SK-N-SH (cell line): ENCODE measurements at regions not wholly inside any gene's neighbourhood (a gene's known extent, or its start where the extent isn't known, plus 50 kb on each side); places are given as distances from the start of the nearest gene placed in this dataset.

Experiments used
- CTCF ChIA-PET: fragments of 300-600, 350-600 bp; formaldehyde crosslinking; extraction: SDS; loops from one replicate; lab custom pipeline; 2021; lab: Yijun Ruan, JAX
- POLR2A ChIA-PET: fragments of 350-600 bp; sonication (Branson Sonifier 250); formaldehyde crosslinking; extraction: SDS; loops from one replicate; lab custom pipeline; 2020; ENCODE audit warnings: antibody characterized with exemption, inconsistent platforms; lab: Yijun Ruan, JAX
- DNase-seq: peaks from one replicate; pipeline ENCODE4 v3.0.0; 2012
- H2AFZ ChIP-seq: fragments of 200-600 bp; sonication (generic); 2 replicates; pipeline ENCODE4 v1.8.1; 2016; ENCODE audit warnings: antibody characterized with exemption, mild to moderate bottlenecking, low read depth
- H3F3A ChIP-seq: fragments of 200-600 bp; sonication (generic); replicated peaks from 2 replicates; pipeline ENCODE3; 2016; ENCODE audit warnings: antibody characterized with exemption, mild to moderate bottlenecking; ENCODE audit not compliant: insufficient read depth
- H3K27ac ChIP-seq, 2 experiments: fragments of 200-500 bp in 1 of 2; fragments of 200-600 bp in 1 of 2; sonication (Bioruptor generic) in 1 of 2; sonication (generic), shearing (Covaris generic) in 1 of 2; 2 replicates each; pipeline versions ENCODE4 v1.5.1 to v1.6.1; 2014 to 2016; ENCODE audit warnings: low read depth in 2 of 2, inconsistent platforms in 1 of 2, low read length in 1 of 2, mild to moderate bottlenecking in 1 of 2, mixed read lengths in 1 of 2
- H3K27me3 ChIP-seq: fragments of 200-600 bp; sonication (generic), shearing (Covaris generic); 2 replicates; pipeline ENCODE4 v1.6.1; 2016; ENCODE audit warnings: mixed run types; ENCODE audit not compliant: insufficient read depth
- H3K36me3 ChIP-seq, 2 experiments: fragments of 200-500 bp in 1 of 2; fragments of 200-600 bp in 1 of 2; sonication (Bioruptor generic) in 1 of 2; sonication (generic) in 1 of 2; replicated peaks in 1 of 2; 2 replicates each; pipeline versions ENCODE3 to v1.5.1; 2014 to 2016; ENCODE audit warnings: low read length in 1 of 2, mild to moderate bottlenecking in 1 of 2; ENCODE audit not compliant: insufficient read depth in 2 of 2, control insufficient read depth in 1 of 2
- H3K4me1 ChIP-seq, 2 experiments: fragments of 200-500 bp in 1 of 2; fragments of 200-600 bp in 1 of 2; sonication (Bioruptor generic) in 1 of 2; sonication (generic), shearing (Covaris generic) in 1 of 2; 2 replicates each; pipeline versions ENCODE4 v1.5.1 to v1.6.1; 2014 to 2016; ENCODE audit warnings: low read depth in 1 of 2, low read length in 1 of 2, mixed run types in 1 of 2; ENCODE audit not compliant: insufficient read depth in 2 of 2, control insufficient read depth in 1 of 2
- H3K4me2 ChIP-seq: fragments of 200-600 bp; sonication (generic), shearing (Covaris generic); 2 replicates; pipeline ENCODE4 v1.6.1; 2017; ENCODE audit warnings: mixed run types
- H3K4me3 ChIP-seq, 2 experiments: fragments of 200-500 bp in 1 of 2; fragments of 200-600 bp in 1 of 2; sonication (Bioruptor generic) in 1 of 2; sonication (generic), shearing (Covaris generic) in 1 of 2; 2 replicates each; pipeline versions ENCODE4 v1.5.1 to v1.8.1; 2014 to 2016; ENCODE audit warnings: low read depth in 2 of 2, inconsistent platforms in 1 of 2, low read length in 1 of 2, mild to moderate bottlenecking in 1 of 2, mixed read lengths in 1 of 2, moderate library complexity in 1 of 2
- H3K79me2 ChIP-seq: fragments of 200-600 bp; sonication (generic); 2 replicates; pipeline ENCODE4 v1.8.1; 2017; ENCODE audit warnings: mild to moderate bottlenecking; ENCODE audit not compliant: insufficient read depth
- H3K9ac ChIP-seq: fragments of 200-600 bp; sonication (generic); 2 replicates; pipeline ENCODE4 v1.6.1; 2017; ENCODE audit warnings: mixed run types
- H3K9me2 ChIP-seq: fragments of 200-600 bp; sonication (generic); 2 replicates; pipeline ENCODE4 v1.6.1; 2017; ENCODE audit warnings: mixed run types
- H3K9me3 ChIP-seq: fragments of 200-600 bp; sonication (generic); 2 replicates; pipeline ENCODE4 v1.6.1; 2017; ENCODE audit warnings: mixed run types, mild to moderate bottlenecking, moderate library complexity
- H4K20me1 ChIP-seq: fragments of 200-600 bp; sonication (generic); 2 replicates; pipeline ENCODE4 v1.6.1; 2017; ENCODE audit warnings: mild to moderate bottlenecking, mixed run types; ENCODE audit not compliant: insufficient read depth
- CTCF ChIP-seq: fragments of 200-600 bp; sonication (generic); IDR thresholded peaks from 2 replicates; pipeline ENCODE4 v1.6.1; 2017; ENCODE audit warnings: antibody characterized with exemption, mild to moderate bottlenecking, moderate library complexity
- ELF1 ChIP-seq: IDR thresholded peaks from 2 replicates; pipeline ENCODE4 v1.4.0; 2012
- FOSL2 ChIP-seq: IDR thresholded peaks from 2 replicates; pipeline ENCODE4 v1.4.0; 2012; ENCODE audit warnings: low read depth, mild to moderate bottlenecking, moderate library complexity, borderline replicate concordance
- FOXJ3 ChIP-seq: sonication (generic); formaldehyde crosslinking; IDR thresholded peaks from 2 replicates; pipeline ENCODE4 v1.5.1; 2020; ENCODE audit warnings: mild to moderate bottlenecking, missing genetic modification reagents
- FOXM1 ChIP-seq: IDR thresholded peaks from 2 replicates; pipeline ENCODE4 v1.4.0; 2012; ENCODE audit warnings: low read depth, mild to moderate bottlenecking
- GABPA ChIP-seq: IDR thresholded peaks from 2 replicates; pipeline ENCODE4 v1.4.0; 2012; ENCODE audit warnings: low read depth, mild to moderate bottlenecking
- GATA2 ChIP-seq: sonication (generic); formaldehyde crosslinking; IDR thresholded peaks from 2 replicates; pipeline ENCODE4 v1.5.0; 2020; ENCODE audit warnings: mild to moderate bottlenecking, missing genetic modification reagents
- IRF3 ChIP-seq: fragments of 150-350 bp; IDR thresholded peaks from 2 replicates; pipeline ENCODE4 v1.6.1; 2016; ENCODE audit warnings: mild to moderate bottlenecking, low read depth, low read length
- MXI1 ChIP-seq: IDR thresholded peaks from 2 replicates; pipeline ENCODE4 v1.6.1; 2012; ENCODE audit warnings: mild to moderate bottlenecking, low read depth, low read length, improper control_type of control experiment
- NFIC ChIP-seq: IDR thresholded peaks from 2 replicates; pipeline ENCODE4 v1.4.0; 2012; ENCODE audit warnings: borderline replicate concordance
- NRF1 ChIP-seq: IDR thresholded peaks from 2 replicates; pipeline ENCODE4 v1.6.1; 2012; ENCODE audit warnings: low read depth, mild to moderate bottlenecking, low read length
- RAD21 ChIP-seq: IDR thresholded peaks from 2 replicates; pipeline ENCODE4 v1.6.1; 2012; ENCODE audit warnings: mild to moderate bottlenecking, low read length
- RCOR1 ChIP-seq: fragments of 150-350 bp; IDR thresholded peaks from 2 replicates; pipeline ENCODE4 v1.6.1; 2017; ENCODE audit warnings: antibody characterized with exemption, low read length
- REST ChIP-seq: IDR thresholded peaks from 2 replicates; pipeline ENCODE4 v1.6.1; 2012; ENCODE audit warnings: mild to moderate bottlenecking, low read depth, low read length, moderate library complexity
- RFX5 ChIP-seq: IDR thresholded peaks from 2 replicates; pipeline ENCODE4 v1.6.1; 2012; ENCODE audit warnings: mild to moderate bottlenecking, improper control_type of control experiment, low read length
- SIN3A ChIP-seq: IDR thresholded peaks from 2 replicates; pipeline ENCODE4 v1.6.1; 2012; ENCODE audit warnings: low read depth, mild to moderate bottlenecking, low read length, moderate library complexity, borderline replicate concordance
- TAF1 ChIP-seq: IDR thresholded peaks from 2 replicates; pipeline ENCODE4 v1.6.1; 2012; ENCODE audit warnings: low read depth, mild to moderate bottlenecking, low read length, moderate library complexity, borderline replicate concordance
- USF2 ChIP-seq: fragments of 150-350 bp; IDR thresholded peaks from 2 replicates; pipeline ENCODE4 v1.6.1; 2017; ENCODE audit warnings: antibody characterized with exemption, low read length, low read depth, borderline replicate concordance
- YY1 ChIP-seq: IDR thresholded peaks from 2 replicates; pipeline ENCODE4 v1.4.0; 2012; ENCODE audit warnings: low read depth, mild to moderate bottlenecking
- ZBTB33 ChIP-seq: IDR thresholded peaks from 2 replicates; pipeline ENCODE4 v1.4.0; 2012; ENCODE audit warnings: low read depth, borderline replicate concordance
- WGBS: methylation state at CpG from one replicate; pipeline ENCODE4 v1.1.6; 2017; ENCODE audit warnings: low lambda C conversion rate; 5-methylcytosine and 5-hydroxymethylcytosine counted together

- CTCF ChIA-PET, result no interaction called here
Measured at GRCh38 chr5:156200938-156201787, 125.8 kb upstream of the SGCD start.

More at GRCh38 chr5:156200938-156201787, 125.8 kb upstream of the SGCD start:
- 44% methylated on average over 8 of the region's 8 CpGs for WGBS
- POLR2A ChIA-PET, result no interaction called here
- no peak for TF ChIP-seq MXI1
- no peak for TF ChIP-seq IRF3
- TF ChIP-seq USF2, result no peak
- TF ChIP-seq GATA2 (CRISPR knock-in tag), result no peak
- TF ChIP-seq NRF1, result no peak
- no peak for TF ChIP-seq RFX5
- no peak for TF ChIP-seq GABPA
- no peak for TF ChIP-seq FOSL2
- TF ChIP-seq YY1, result no peak
- TF ChIP-seq FOXM1, result no peak
- TF ChIP-seq RCOR1, result no peak
- TF ChIP-seq SIN3A, result no peak
- TF ChIP-seq NFIC, result no peak
- TF ChIP-seq ZBTB33, result no peak
- no peak for TF ChIP-seq REST
- TF ChIP-seq ELF1, result no peak
- TF ChIP-seq CTCF, result no peak
- TF ChIP-seq FOXJ3 (CRISPR knock-in tag), result no peak
- TF ChIP-seq RAD21, result no peak
- TF ChIP-seq TAF1, result no peak
- H4K20me1 ChIP-seq, result no peaks in the 10 kb centered on the region
- H3K9ac ChIP-seq, result no peak overlapping the region
- H3F3A ChIP-seq, result no peaks in the 10 kb centered on the region
- H3K4me2 ChIP-seq, result peak overlapping the region; percentile 52; the same call in 1 of the 2 replicates
- no peaks in the 10 kb centered on the region for H3K36me3 ChIP-seq
- H3K9me2 ChIP-seq, result no peaks in the 10 kb centered on the region
- H3K27me3 ChIP-seq, result no peaks in the 10 kb centered on the region
- H2AFZ ChIP-seq, result no peak overlapping the region
- H3K79me2 ChIP-seq, result no peaks in the 10 kb centered on the region
- DNase-seq, result no peak
- H3K4me1 ChIP-seq, result no peaks in the 10 kb centered on the region
- H3K27ac ChIP-seq, result no peak overlapping the region; a peak in 1 of 4 replicates
- no peaks in the 10 kb centered on the region for H3K9me3 ChIP-seq
- H3K4me3 ChIP-seq, result no peak overlapping the region
